ENCODE measurements at regions not wholly inside any gene's neighbourhood (a gene's known extent, or its start where the extent isn't known, plus 50 kb on each side); places are given as distances from the start of the nearest gene placed in this dataset.
A peak's percentile ranks its signal among the peaks of the same experiment; 100 is the strongest.
"Not testable (repeated sequence)": the region's sequence is repeated elsewhere in the genome, so short reads cannot be mapped to it uniquely, and the experiment has no call there.

GRCh38 chr2:43067254-43068040 is 159.0 kb downstream of the ZFP36L2 start:
- peak overlapping the region; percentile 100 for H3K27ac ChIP-seq
- DNase-seq (ENCODE audit: low spot score) = no peak
- no peak for TF ChIP-seq CTCF (conservative IDR thresholded peaks at IDR 0.05; ENCODE audit: low read depth)
- CTCF ChIA-PET = interaction anchor here (0.6 kb wide), 1 partner anchor 37 kb away, joined by 3 read pairs; no protein-coding TSS in a partner anchor
- POLR2A ChIA-PET (ENCODE audit: low non-redundant PET) = no interaction called here

- POLR2A ChIA-PET (ENCODE audit: low non-redundant PET); DNase-seq (ENCODE audit: low spot score): not testable (repeated sequence)
- CTCF ChIA-PET = interaction anchor here (0.6 kb wide), 1 partner anchor 36 kb away, joined by 3 read pairs; no protein-coding TSS in a partner anchor
- peak overlapping the region; percentile 100 for H3K27ac ChIP-seq
These were observed 159.7 kb downstream of the ZFP36L2 start for GRCh38 chr2:43066541-43067253.

GRCh38 chr2:43065871-43066270 is 160.5 kb downstream of the ZFP36L2 start:
- DNase-seq (ENCODE audit: low spot score) = no peak
- ChIA-PET POLR2A (ENCODE audit: low non-redundant PET) (no interaction called here), CTCF (interaction anchor here (0.6 kb wide), 1 partner anchor 163 kb away, joined by 5 read pairs; no protein-coding TSS in a partner anchor)
- no peak for TF ChIP-seq CTCF (conservative IDR thresholded peaks at IDR 0.05; ENCODE audit: low read depth)
- peak overlapping the region; percentile 52 for H3K27ac ChIP-seq

GRCh38 chr2:43065036-43065435 is 161.4 kb downstream of the ZFP36L2 start:
- DNase-seq (ENCODE audit: low spot score) = no peak
- peak overlapping the region; percentile 52 for H3K27ac ChIP-seq
- ChIA-PET POLR2A (ENCODE audit: low non-redundant PET) (no interaction called here), CTCF (no interaction called here)
- TF ChIP-seq CTCF (conservative IDR thresholded peaks at IDR 0.05; ENCODE audit: low read depth) = no peak

GRCh38 chr2:43063096-43063495 is 163.3 kb downstream of the ZFP36L2 start:
- POLR2A ChIA-PET (ENCODE audit: low non-redundant PET) = not testable (repeated sequence)

GRCh38 chr2:43062058-43062457 is 164.3 kb downstream of the ZFP36L2 start:
- no peak for TF ChIP-seq CTCF (conservative IDR thresholded peaks at IDR 0.05; ENCODE audit: low read depth)
- POLR2A ChIA-PET (ENCODE audit: low non-redundant PET) = no interaction called here
- CTCF ChIA-PET = no interaction called here
- no peak for DNase-seq (ENCODE audit: low spot score)
- no peak overlapping the region for H3K27ac ChIP-seq

More at GRCh38 chr2:43063096-43063495, 163.3 kb downstream of the ZFP36L2 start:
- H3K27ac ChIP-seq; DNase-seq (ENCODE audit: low spot score); CTCF ChIA-PET: not testable (repeated sequence)

GRCh38 chr2:43060390-43061016 is 165.9 kb downstream of the ZFP36L2 start:
- DNase-seq (ENCODE audit: low spot score) = no peak
- H3K27ac ChIP-seq = peak overlapping the region; percentile 89
- TF ChIP-seq CTCF (conservative IDR thresholded peaks at IDR 0.05; ENCODE audit: low read depth) = no peak
- CTCF ChIA-PET = interaction anchor here (0.6 kb wide), 1 partner anchor 113 kb away, joined by 4 read pairs; no protein-coding TSS in a partner anchor
- POLR2A ChIA-PET (ENCODE audit: low non-redundant PET) = no interaction called here

All from RWPE1 (cell line).